PFSK-1 (cell line): ENCODE measurements at regions not wholly inside any gene's neighbourhood (a gene's known extent, or its start where the extent isn't known, plus 50 kb on each side); places are given as distances from the start of the nearest gene placed in this dataset.

Experiments used
- FOXP2 ChIP-seq: optimal IDR thresholded peaks from 2 replicates; pipeline ENCODE3; 2011; ENCODE audit warnings: borderline replicate concordance, control low read depth, inconsistent platforms; ENCODE audit not compliant: insufficient read depth; ENCODE audit errors: extremely low read length, extremely low read depth
- POLR2AphosphoS5 ChIP-seq: IDR thresholded peaks from 2 replicates; pipeline ENCODE4 v1.6.1; 2012; ENCODE audit warnings: low read depth, mild to moderate bottlenecking, control low read depth, low read length, moderate library complexity
- SIN3A ChIP-seq: IDR thresholded peaks from 2 replicates; pipeline ENCODE4 v1.6.1; 2012; ENCODE audit warnings: mild to moderate bottlenecking, low read length, moderate library complexity, borderline replicate concordance; ENCODE audit not compliant: insufficient read depth
- TAF1 ChIP-seq: IDR thresholded peaks from 2 replicates; pipeline ENCODE4 v1.6.1; 2012; ENCODE audit warnings: low read length, control low read depth, borderline replicate concordance; ENCODE audit not compliant: insufficient read depth
- TF ChIP-seq, protein P1 (sequence below), 2 experiments: IDR thresholded peaks; 2 replicates each; pipeline versions ENCODE4 v1.6.1 to v1.8.0; 2011 to 2012; ENCODE audit warnings: low read depth in 2 of 2, low read length in 2 of 2, control low read depth in 1 of 2, inconsistent platforms in 1 of 2, mild to moderate bottlenecking in 1 of 2, moderate library complexity in 1 of 2; ENCODE audit not compliant: insufficient read depth in 1 of 2

GRCh38 chr10:43024524-43024923 lies 52.3 kb upstream of the RET start:
- TF ChIP-seq, protein P1, sequence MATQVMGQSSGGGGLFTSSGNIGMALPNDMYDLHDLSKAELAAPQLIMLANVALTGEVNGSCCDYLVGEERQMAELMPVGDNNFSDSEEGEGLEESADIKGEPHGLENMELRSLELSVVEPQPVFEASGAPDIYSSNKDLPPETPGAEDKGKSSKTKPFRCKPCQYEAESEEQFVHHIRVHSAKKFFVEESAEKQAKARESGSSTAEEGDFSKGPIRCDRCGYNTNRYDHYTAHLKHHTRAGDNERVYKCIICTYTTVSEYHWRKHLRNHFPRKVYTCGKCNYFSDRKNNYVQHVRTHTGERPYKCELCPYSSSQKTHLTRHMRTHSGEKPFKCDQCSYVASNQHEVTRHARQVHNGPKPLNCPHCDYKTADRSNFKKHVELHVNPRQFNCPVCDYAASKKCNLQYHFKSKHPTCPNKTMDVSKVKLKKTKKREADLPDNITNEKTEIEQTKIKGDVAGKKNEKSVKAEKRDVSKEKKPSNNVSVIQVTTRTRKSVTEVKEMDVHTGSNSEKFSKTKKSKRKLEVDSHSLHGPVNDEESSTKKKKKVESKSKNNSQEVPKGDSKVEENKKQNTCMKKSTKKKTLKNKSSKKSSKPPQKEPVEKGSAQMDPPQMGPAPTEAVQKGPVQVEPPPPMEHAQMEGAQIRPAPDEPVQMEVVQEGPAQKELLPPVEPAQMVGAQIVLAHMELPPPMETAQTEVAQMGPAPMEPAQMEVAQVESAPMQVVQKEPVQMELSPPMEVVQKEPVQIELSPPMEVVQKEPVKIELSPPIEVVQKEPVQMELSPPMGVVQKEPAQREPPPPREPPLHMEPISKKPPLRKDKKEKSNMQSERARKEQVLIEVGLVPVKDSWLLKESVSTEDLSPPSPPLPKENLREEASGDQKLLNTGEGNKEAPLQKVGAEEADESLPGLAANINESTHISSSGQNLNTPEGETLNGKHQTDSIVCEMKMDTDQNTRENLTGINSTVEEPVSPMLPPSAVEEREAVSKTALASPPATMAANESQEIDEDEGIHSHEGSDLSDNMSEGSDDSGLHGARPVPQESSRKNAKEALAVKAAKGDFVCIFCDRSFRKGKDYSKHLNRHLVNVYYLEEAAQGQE (IDR thresholded peaks at IDR 0.05; ENCODE audit: insufficient read depth in 1 of 2, low read depth in 2 of 2, low read length in 2 of 2): no peak
- TF ChIP-seq TAF1 (no peak), POLR2AphosphoS5 (no peak), SIN3A (no peak), FOXP2 (no peak)
